ENCODE measurements at regions not wholly inside any gene's neighbourhood (a gene's known extent, or its start where the extent isn't known, plus 50 kb on each side); places are given as distances from the start of the nearest gene placed in this dataset.

DNA sequence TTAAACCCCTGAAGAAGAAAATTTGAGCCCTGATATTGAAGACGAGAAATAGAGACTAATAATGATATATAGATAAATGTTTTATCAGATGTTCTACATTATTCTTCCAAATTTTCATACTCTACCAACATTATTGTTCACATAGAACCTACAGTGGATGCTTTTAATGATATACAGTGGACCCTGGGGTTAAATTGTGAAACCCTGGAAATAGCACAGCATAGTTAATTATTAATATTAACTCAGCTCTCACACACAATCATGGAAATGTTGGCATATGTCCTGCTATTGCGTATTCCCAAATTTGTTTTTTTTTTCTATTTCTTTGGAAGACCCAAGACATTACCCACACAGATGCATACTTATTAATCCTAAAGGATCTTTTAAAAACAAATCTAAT is 579.9 kb downstream of the CCDC85A start:
- H3K27ac ChIP-seq (ENCODE audit: low read depth in 1 of 3, low read length in 2 of 3): no peak overlapping the region
- DNase-seq (no peak), FAIRE-seq (no peak)
- no peaks in the 10 kb centered on the region for H3K36me3 ChIP-seq (ENCODE audit: control insufficient read depth in 3 of 3, insufficient read depth in 2 of 3, low read depth in 1 of 3, low read length in 3 of 3)
- WGBS, 3 donors: 61 to 80% (median 71%) methylated on average over 2 of the region's 2 CpGs
- H3K4me3 ChIP-seq (ENCODE audit: low read depth in 1 of 3, low read length in 3 of 3): no peak overlapping the region
- no peaks in the 10 kb centered on the region for H3K27me3 ChIP-seq (ENCODE audit: control insufficient read depth in 3 of 3, insufficient read depth in 3 of 3, low read length in 3 of 3)
- no peaks in the 10 kb centered on the region for H3K9me3 ChIP-seq (ENCODE audit: control insufficient read depth in 2 of 2, insufficient read depth in 1 of 2, low read depth in 1 of 2, low read length in 1 of 2)
- no peaks in the 10 kb centered on the region for H3K4me1 ChIP-seq (ENCODE audit: control insufficient read depth in 3 of 3, insufficient read depth in 2 of 3, low read depth in 1 of 3, low read length in 2 of 3)

DNA sequence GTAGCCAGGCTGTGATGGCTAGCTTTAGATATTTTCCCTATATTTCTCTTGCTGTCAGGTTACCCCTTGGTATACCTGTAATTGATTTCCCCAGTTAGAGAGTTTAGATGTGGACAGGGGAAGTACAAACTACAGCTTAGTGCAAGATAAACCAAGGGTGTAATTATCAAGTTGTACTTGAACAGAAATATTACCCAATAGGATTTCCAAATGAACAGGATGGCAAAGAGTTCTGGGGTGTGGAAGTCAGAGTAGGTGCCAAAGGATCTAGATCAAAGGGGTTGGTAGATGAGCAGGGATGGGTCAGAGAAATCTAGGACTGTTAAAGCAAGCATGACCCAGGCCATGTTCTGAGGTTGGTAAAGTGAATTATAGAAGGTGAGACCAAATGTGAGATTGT is 585.2 kb downstream of the CCDC85A start:
- Histone ChIP-seq H3K27me3 (ENCODE audit: control insufficient read depth in 3 of 3, insufficient read depth in 3 of 3, low read length in 3 of 3) (no peaks in the 10 kb centered on the region), H3K4me3 (ENCODE audit: low read depth in 1 of 3, low read length in 3 of 3) (no peak overlapping the region), H3K9me3 (ENCODE audit: control insufficient read depth in 2 of 2, insufficient read depth in 1 of 2, low read depth in 1 of 2, low read length in 1 of 2) (no peaks in the 10 kb centered on the region), H3K36me3 (ENCODE audit: control insufficient read depth in 3 of 3, insufficient read depth in 2 of 3, low read depth in 1 of 3, low read length in 3 of 3) (no peaks in the 10 kb centered on the region), H3K4me1 (ENCODE audit: control insufficient read depth in 3 of 3, insufficient read depth in 2 of 3, low read depth in 1 of 3, low read length in 2 of 3) (no peaks in the 10 kb centered on the region), H3K27ac (ENCODE audit: low read depth in 1 of 3, low read length in 2 of 3) (no peak overlapping the region)
- FAIRE-seq (no peak), DNase-seq (no peak)

DNA sequence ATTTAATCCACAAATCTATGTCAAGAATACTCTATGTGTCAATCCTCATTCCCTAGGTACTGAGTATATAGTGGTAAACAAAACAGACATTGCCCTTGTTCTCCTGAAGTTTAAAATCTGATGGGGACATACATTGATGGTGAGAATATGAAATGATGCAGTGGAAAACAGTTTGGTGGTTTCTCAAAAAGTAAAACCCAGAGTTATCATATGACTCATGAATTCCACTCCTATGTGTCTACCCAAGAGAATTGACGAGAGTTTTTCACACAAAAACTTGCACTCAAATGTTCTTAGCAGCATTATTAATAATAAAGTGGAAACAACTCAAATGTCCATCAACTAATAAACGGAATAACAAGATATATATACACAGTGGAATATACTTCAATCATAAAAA is 586.7 kb downstream of the CCDC85A start:
- no peaks in the 10 kb centered on the region for H3K9me3 ChIP-seq (ENCODE audit: control insufficient read depth in 2 of 2, insufficient read depth in 1 of 2, low read depth in 1 of 2, low read length in 1 of 2)
- H3K4me1 ChIP-seq (ENCODE audit: control insufficient read depth in 3 of 3, insufficient read depth in 2 of 3, low read depth in 1 of 3, low read length in 2 of 3): no peaks in the 10 kb centered on the region
- no peaks in the 10 kb centered on the region for H3K36me3 ChIP-seq (ENCODE audit: control insufficient read depth in 3 of 3, insufficient read depth in 2 of 3, low read depth in 1 of 3, low read length in 3 of 3)
- DNase-seq (no peak), FAIRE-seq (no peak)
- no peaks in the 10 kb centered on the region for H3K27me3 ChIP-seq (ENCODE audit: control insufficient read depth in 3 of 3, insufficient read depth in 3 of 3, low read length in 3 of 3)
- no peak overlapping the region for H3K27ac ChIP-seq (ENCODE audit: low read depth in 1 of 3, low read length in 2 of 3)
- 42 to 63% (median 47%) methylated on average over 2 of the region's 2 CpGs for WGBS, 3 donors
- H3K4me3 ChIP-seq (ENCODE audit: low read depth in 1 of 3, low read length in 3 of 3): no peak overlapping the region

DNA sequence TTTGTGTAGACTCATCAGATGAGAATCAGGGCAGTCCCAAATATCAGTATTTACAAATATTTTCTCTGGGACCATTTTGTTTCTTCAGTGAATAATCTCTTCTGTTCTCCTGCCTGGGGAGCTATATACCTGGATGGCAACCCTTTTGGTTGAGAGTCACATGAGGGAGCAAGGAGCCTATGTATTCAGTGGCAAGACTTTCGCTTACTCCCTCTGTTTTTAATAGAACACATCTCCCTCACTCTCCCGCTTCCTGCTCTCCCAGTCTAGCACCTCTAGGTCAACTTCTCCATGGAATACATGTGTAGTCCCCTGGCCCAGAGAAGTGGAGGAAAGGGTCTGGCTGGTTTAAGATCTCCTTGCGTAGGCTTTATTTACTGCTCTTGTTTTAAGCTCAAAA is 600.3 kb downstream of the CCDC85A start:
- Histone ChIP-seq H3K4me1 (ENCODE audit: control insufficient read depth in 3 of 3, insufficient read depth in 2 of 3, low read depth in 1 of 3, low read length in 2 of 3) (no peaks in the 10 kb centered on the region), H3K27me3 (ENCODE audit: control insufficient read depth in 3 of 3, insufficient read depth in 3 of 3, low read length in 3 of 3) (no peaks in the 10 kb centered on the region), H3K36me3 (ENCODE audit: control insufficient read depth in 3 of 3, insufficient read depth in 2 of 3, low read depth in 1 of 3, low read length in 3 of 3) (no peaks in the 10 kb centered on the region), H3K9me3 (ENCODE audit: control insufficient read depth in 2 of 2, insufficient read depth in 1 of 2, low read depth in 1 of 2, low read length in 1 of 2) (no peaks in the 10 kb centered on the region), H3K27ac (ENCODE audit: low read depth in 1 of 3, low read length in 2 of 3) (no peak overlapping the region), H3K4me3 (ENCODE audit: low read depth in 1 of 3, low read length in 3 of 3) (no peak overlapping the region)
- FAIRE-seq (no peak), DNase-seq (no peak)
- WGBS, 3 donors: 77 to 86% (median 79%) methylated on average over 3 of the region's 3 CpGs

DNA sequence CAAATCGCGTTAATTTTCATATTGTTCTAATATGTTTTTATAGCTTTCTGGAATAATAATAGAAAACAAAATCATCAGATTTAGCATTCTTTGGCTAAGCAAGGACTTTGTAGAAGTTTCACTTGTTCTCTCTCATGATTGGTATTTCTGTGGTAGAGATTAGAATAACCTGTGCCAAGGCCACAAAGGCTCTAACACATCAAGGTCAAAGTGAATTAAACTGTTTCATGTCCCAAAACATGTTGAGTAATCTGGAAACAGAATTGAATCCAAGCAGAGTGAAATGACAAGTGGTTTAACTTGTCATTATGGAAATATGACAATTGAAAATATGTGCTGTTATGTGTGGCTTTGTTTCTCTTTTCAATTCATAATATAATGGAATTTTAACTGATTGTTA is 617.4 kb downstream of the CCDC85A start:
- Histone ChIP-seq H3K27ac (ENCODE audit: low read depth in 1 of 3, low read length in 2 of 3) (no peak overlapping the region), H3K4me3 (ENCODE audit: low read depth in 1 of 3, low read length in 3 of 3) (no peak overlapping the region), H3K36me3 (ENCODE audit: control insufficient read depth in 3 of 3, insufficient read depth in 2 of 3, low read depth in 1 of 3, low read length in 3 of 3) (no peaks in the 10 kb centered on the region), H3K4me1 (ENCODE audit: control insufficient read depth in 3 of 3, insufficient read depth in 2 of 3, low read depth in 1 of 3, low read length in 2 of 3) (no peaks in the 10 kb centered on the region), H3K9me3 (ENCODE audit: control insufficient read depth in 2 of 2, insufficient read depth in 1 of 2, low read depth in 1 of 2, low read length in 1 of 2) (peaks cover 0 to 1% of the 10 kb centered on the region in 2 donors), H3K27me3 (ENCODE audit: control insufficient read depth in 3 of 3, insufficient read depth in 3 of 3, low read length in 3 of 3) (no peaks in the 10 kb centered on the region)
- no peak for DNase-seq
- WGBS, 3 donors: 94 to 99% (median 96%) methylated on average over 2 of the region's 2 CpGs
- no peak for FAIRE-seq

DNA sequence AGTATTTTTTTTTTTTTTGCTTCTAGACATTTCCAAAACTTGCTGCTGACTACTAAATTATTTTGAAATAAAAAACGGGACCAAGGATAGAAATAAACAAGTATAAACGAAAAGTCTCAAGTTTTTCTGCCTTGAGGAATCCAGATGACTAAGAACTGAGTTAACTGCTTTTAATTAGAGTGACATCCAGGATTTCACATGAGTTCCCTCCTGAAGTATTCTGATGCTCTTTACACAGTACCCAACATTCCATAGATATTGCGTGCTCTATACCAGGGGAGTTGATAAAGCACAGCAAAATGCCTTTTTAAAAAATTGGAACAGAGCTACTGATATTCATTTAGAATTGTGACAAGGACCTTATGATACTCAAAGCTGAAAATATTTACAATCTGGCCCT is 618.0 kb downstream of the CCDC85A start:
- no peak overlapping the region for H3K27ac ChIP-seq (ENCODE audit: low read depth in 1 of 3, low read length in 2 of 3)
- no peak overlapping the region for H3K4me3 ChIP-seq (ENCODE audit: low read depth in 1 of 3, low read length in 3 of 3)
- no peaks in the 10 kb centered on the region for H3K4me1 ChIP-seq (ENCODE audit: control insufficient read depth in 3 of 3, insufficient read depth in 2 of 3, low read depth in 1 of 3, low read length in 2 of 3)
- no peaks in the 10 kb centered on the region for H3K9me3 ChIP-seq (ENCODE audit: control insufficient read depth in 2 of 2, insufficient read depth in 1 of 2, low read depth in 1 of 2, low read length in 1 of 2)
- H3K36me3 ChIP-seq (ENCODE audit: control insufficient read depth in 3 of 3, insufficient read depth in 2 of 3, low read depth in 1 of 3, low read length in 3 of 3): no peaks in the 10 kb centered on the region
- FAIRE-seq (no peak), DNase-seq (no peak)
- no peaks in the 10 kb centered on the region for H3K27me3 ChIP-seq (ENCODE audit: control insufficient read depth in 3 of 3, insufficient read depth in 3 of 3, low read length in 3 of 3)
- 64 to 78% (median 76%) methylated on average over 3 of the region's 3 CpGs for WGBS, 3 donors

DNA sequence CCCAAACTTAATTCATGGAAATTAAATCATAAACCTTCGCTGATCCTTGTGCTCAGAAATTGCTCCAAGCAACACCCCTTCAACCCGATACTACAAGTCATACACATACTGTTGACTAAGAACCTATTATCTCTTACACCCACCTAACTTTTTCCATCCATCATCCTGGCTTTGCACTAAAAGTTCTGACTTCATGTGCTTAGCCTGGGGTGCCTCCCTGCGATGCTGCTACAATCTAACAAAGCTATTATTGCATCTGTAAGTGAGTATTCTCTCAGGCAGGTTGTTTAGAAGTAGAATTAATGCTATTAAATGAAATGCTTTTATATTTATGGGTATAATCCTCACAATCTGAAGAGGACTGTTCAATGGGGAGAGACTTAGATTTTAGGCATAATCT is 619.8 kb downstream of the CCDC85A start:
- Histone ChIP-seq H3K36me3 (ENCODE audit: control insufficient read depth in 3 of 3, insufficient read depth in 2 of 3, low read depth in 1 of 3, low read length in 3 of 3) (no peaks in the 10 kb centered on the region), H3K27me3 (ENCODE audit: control insufficient read depth in 3 of 3, insufficient read depth in 3 of 3, low read length in 3 of 3) (no peaks in the 10 kb centered on the region), H3K9me3 (ENCODE audit: control insufficient read depth in 2 of 2, insufficient read depth in 1 of 2, low read depth in 1 of 2, low read length in 1 of 2) (no peaks in the 10 kb centered on the region), H3K27ac (ENCODE audit: low read depth in 1 of 3, low read length in 2 of 3) (no peak overlapping the region), H3K4me1 (ENCODE audit: control insufficient read depth in 3 of 3, insufficient read depth in 2 of 3, low read depth in 1 of 3, low read length in 2 of 3) (no peaks in the 10 kb centered on the region), H3K4me3 (ENCODE audit: low read depth in 1 of 3, low read length in 3 of 3) (no peak overlapping the region)
- FAIRE-seq (no peak), DNase-seq (no peak)
- WGBS, 3 donors: 82 to 84% (median 83%) methylated on average over 3 of the region's 3 CpGs

DNA sequence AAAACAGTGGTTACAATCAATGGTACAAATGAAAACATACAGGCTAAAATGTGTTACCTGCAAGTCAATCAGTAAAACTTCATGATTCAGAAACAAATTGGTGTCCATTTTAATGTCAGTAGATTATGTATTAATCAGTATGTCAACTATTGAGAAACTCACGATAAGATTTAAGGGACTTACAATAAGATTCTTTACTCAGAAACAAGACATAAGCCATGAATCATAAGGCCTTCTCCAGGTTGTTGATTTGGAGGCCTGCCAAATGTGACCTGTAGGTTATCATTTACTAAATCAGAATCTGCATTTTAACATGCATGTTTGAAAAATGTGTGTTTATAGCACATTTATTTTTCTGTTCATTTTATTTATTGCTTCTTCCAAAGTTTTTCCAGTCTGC is 623.1 kb downstream of the CCDC85A start:
- Histone ChIP-seq H3K4me1 (ENCODE audit: control insufficient read depth in 3 of 3, insufficient read depth in 2 of 3, low read depth in 1 of 3, low read length in 2 of 3) (no peaks in the 10 kb centered on the region), H3K27me3 (ENCODE audit: control insufficient read depth in 3 of 3, insufficient read depth in 3 of 3, low read length in 3 of 3) (no peaks in the 10 kb centered on the region), H3K27ac (ENCODE audit: low read depth in 1 of 3, low read length in 2 of 3) (no peak overlapping the region), H3K4me3 (ENCODE audit: low read depth in 1 of 3, low read length in 3 of 3) (no peak overlapping the region), H3K36me3 (ENCODE audit: control insufficient read depth in 3 of 3, insufficient read depth in 2 of 3, low read depth in 1 of 3, low read length in 3 of 3) (no peaks in the 10 kb centered on the region), H3K9me3 (ENCODE audit: control insufficient read depth in 2 of 2, insufficient read depth in 1 of 2, low read depth in 1 of 2, low read length in 1 of 2) (no peaks in the 10 kb centered on the region)
- WGBS, 3 donors: 41 to 83% (median 59%) methylated on average over 1 of the region's 1 CpG
- FAIRE-seq (no peak), DNase-seq (no peak)

DNA sequence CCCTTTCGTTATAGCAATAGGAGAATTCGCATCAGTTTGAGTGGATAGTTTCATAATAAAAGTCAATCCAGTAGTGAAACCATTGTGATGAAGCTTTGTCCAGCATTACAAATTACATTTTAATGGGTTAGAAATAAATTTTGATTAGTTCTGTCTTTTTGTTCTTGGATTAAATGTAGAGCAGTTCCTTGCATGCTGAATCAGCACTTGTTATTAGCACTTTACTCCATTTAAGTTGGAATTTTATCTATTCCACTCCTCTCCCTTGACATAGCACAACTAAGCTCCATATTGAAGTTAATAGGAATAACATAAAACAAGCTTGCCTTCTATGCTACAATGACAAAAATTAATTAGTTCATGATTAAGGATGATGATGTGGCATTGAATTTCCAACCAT is 624.1 kb downstream of the CCDC85A start:
- 77 to 90% (median 79%) methylated on average over 2 of the region's 2 CpGs for WGBS, 3 donors
- Histone ChIP-seq H3K27me3 (ENCODE audit: control insufficient read depth in 3 of 3, insufficient read depth in 3 of 3, low read length in 3 of 3) (no peaks in the 10 kb centered on the region), H3K4me3 (ENCODE audit: low read depth in 1 of 3, low read length in 3 of 3) (no peak overlapping the region), H3K36me3 (ENCODE audit: control insufficient read depth in 3 of 3, insufficient read depth in 2 of 3, low read depth in 1 of 3, low read length in 3 of 3) (no peaks in the 10 kb centered on the region), H3K9me3 (ENCODE audit: control insufficient read depth in 2 of 2, insufficient read depth in 1 of 2, low read depth in 1 of 2, low read length in 1 of 2) (no peaks in the 10 kb centered on the region), H3K4me1 (ENCODE audit: control insufficient read depth in 3 of 3, insufficient read depth in 2 of 3, low read depth in 1 of 3, low read length in 2 of 3) (no peaks in the 10 kb centered on the region), H3K27ac (ENCODE audit: low read depth in 1 of 3, low read length in 2 of 3) (no peak overlapping the region)
- FAIRE-seq: no peak
- DNase-seq: no peak
